Peyer's patch (tissue), 4 donors: ENCODE measurements at regions not wholly inside any gene's neighbourhood (a gene's known extent, or its start where the extent isn't known, plus 50 kb on each side); places are given as distances from the start of the nearest gene placed in this dataset.

ENCODE experiments used
- POLR2A ChIP-seq, 2 donors: fragments of 450-650 bp; IDR thresholded peaks; one replicate each; pipeline ENCODE4 v1.5.1; 2017; ENCODE audit warnings: antibody characterized with exemption in 2 of 2, mild to moderate bottlenecking in 2 of 2, moderate library complexity in 2 of 2
- TF ChIP-seq, protein P1 (sequence below), 6 experiments: fragments of 450-650 bp in 4 of 6; fragments of 200-600 bp in 2 of 6; sonication (generic) in 1 of 6; IDR thresholded peaks; one replicate each; pipeline ENCODE4 v1.5.1; 2017 to 2019; ENCODE audit warnings: antibody characterized with exemption in 6 of 6, mild to moderate bottlenecking in 3 of 6, moderate library complexity in 1 of 6

- TF ChIP-seq, protein P1, sequence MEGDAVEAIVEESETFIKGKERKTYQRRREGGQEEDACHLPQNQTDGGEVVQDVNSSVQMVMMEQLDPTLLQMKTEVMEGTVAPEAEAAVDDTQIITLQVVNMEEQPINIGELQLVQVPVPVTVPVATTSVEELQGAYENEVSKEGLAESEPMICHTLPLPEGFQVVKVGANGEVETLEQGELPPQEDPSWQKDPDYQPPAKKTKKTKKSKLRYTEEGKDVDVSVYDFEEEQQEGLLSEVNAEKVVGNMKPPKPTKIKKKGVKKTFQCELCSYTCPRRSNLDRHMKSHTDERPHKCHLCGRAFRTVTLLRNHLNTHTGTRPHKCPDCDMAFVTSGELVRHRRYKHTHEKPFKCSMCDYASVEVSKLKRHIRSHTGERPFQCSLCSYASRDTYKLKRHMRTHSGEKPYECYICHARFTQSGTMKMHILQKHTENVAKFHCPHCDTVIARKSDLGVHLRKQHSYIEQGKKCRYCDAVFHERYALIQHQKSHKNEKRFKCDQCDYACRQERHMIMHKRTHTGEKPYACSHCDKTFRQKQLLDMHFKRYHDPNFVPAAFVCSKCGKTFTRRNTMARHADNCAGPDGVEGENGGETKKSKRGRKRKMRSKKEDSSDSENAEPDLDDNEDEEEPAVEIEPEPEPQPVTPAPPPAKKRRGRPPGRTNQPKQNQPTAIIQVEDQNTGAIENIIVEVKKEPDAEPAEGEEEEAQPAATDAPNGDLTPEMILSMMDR (IDR thresholded peaks at IDR 0.05), result no peak
- TF ChIP-seq POLR2A (IDR thresholded peaks at IDR 0.05), result no peak
These were observed 143.0 kb upstream of the NRIP1 start for GRCh38 chr21:15207635-15208370.
